Subcutaneous abdominal adipose tissue (tissue), 5 donors: ENCODE measurements at regions not wholly inside any gene's neighbourhood (a gene's known extent, or its start where the extent isn't known, plus 50 kb on each side); places are given as distances from the start of the nearest gene placed in this dataset.

Experiments
- H3K27ac ChIP-seq: one replicate; pipeline ENCODE4 v1.7.0; 2013; ENCODE audit warnings: low read depth, mild to moderate bottlenecking, inconsistent platforms, low read length, moderate library complexity
- H3K27me3 ChIP-seq, 5 donors: one replicate each; pipeline ENCODE4 v1.7.0; 2013; ENCODE audit warnings: low read length in 5 of 5, inconsistent platforms in 1 of 5; ENCODE audit not compliant: control insufficient read depth in 5 of 5, insufficient read depth in 4 of 5
- H3K36me3 ChIP-seq, 5 donors: one replicate each; pipeline ENCODE4 v1.7.0; 2013; ENCODE audit warnings: low read length in 5 of 5; ENCODE audit not compliant: control insufficient read depth in 5 of 5, insufficient read depth in 5 of 5
- H3K4me1 ChIP-seq, 5 donors: one replicate each; pipeline ENCODE4 v1.7.0; 2013; ENCODE audit warnings: low read length in 5 of 5, mild to moderate bottlenecking in 3 of 5, moderate library complexity in 1 of 5; ENCODE audit not compliant: control insufficient read depth in 5 of 5, insufficient read depth in 5 of 5
- H3K4me3 ChIP-seq, 5 donors: one replicate each; pipeline ENCODE4 v1.7.0; 2013; ENCODE audit warnings: low read length in 5 of 5, low read depth in 1 of 5
- H3K9ac ChIP-seq, 5 donors: one replicate each; pipeline ENCODE4 v1.7.0; 2013; ENCODE audit warnings: low read length in 5 of 5, mild to moderate bottlenecking in 4 of 5, moderate library complexity in 3 of 5
- H3K9me3 ChIP-seq, 5 donors: one replicate each; pipeline ENCODE4 v1.7.0; 2013; ENCODE audit warnings: low read length in 5 of 5; ENCODE audit not compliant: control insufficient read depth in 5 of 5
- donor health status: healthy.
- donor health status: healthy.
- donor health status: healthy.
- donor health status: healthy.
- donor health status: healthy.

DNA sequence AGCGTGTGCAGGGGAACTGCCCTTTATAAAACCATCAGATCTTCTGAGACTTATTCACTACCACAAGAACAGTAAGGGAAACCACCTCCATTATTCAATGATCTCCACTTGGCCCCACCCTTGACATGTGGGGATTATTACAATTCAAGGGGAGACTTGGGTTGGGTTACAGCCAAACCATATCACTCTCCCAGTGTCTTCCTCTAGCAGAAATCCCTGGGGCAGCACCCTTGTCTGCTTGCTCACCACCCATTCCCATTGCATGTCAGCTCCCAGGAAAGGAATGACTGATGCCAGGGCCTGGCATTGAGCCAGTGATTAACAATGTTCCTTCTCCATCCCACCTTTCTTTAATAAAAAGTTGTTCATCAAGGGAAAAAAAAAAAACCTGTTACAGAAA is 199.0 kb downstream of the IRX1 start:
- no peak overlapping the region for H3K4me3 ChIP-seq
- no peaks in the 10 kb centered on the region for H3K4me1 ChIP-seq
- H3K27ac ChIP-seq: no peak overlapping the region
- H3K36me3 ChIP-seq: no peaks in the 10 kb centered on the region
- no peak overlapping the region for H3K9ac ChIP-seq
- peaks cover 0 to 2% (median 0%) of the 10 kb centered on the region in 5 donors for H3K27me3 ChIP-seq
- H3K9me3 ChIP-seq: peaks cover 0 to 3% (median 0%) of the 10 kb centered on the region in 5 donors

DNA sequence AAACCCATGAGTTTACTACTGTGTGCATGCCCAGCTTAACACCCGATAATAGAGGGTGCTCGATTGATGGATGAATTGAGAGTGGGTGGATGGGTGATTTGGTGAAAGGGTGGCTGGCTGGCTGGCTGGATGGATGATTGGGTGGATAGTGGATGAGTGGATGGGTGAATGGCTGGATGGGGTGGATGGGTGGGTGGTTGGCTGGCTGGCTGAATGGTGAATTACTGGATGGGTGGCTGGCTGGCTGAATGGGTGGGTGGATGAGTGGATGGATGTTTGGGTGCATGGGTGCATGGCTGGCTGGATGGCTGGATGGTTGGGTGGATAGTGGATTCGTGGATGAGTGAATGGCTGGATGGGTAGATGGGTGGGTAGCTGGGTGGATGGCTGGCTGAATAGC is 201.1 kb downstream of the IRX1 start:
- peaks cover 0 to 5% (median 3%) of the 10 kb centered on the region in 5 donors for H3K9me3 ChIP-seq
- H3K4me3 ChIP-seq: no peak overlapping the region
- H3K27me3 ChIP-seq: no peaks in the 10 kb centered on the region
- H3K4me1 ChIP-seq: no peaks in the 10 kb centered on the region
- H3K9ac ChIP-seq: no peak overlapping the region
- no peaks in the 10 kb centered on the region for H3K36me3 ChIP-seq
- H3K27ac ChIP-seq: no peak overlapping the region

DNA sequence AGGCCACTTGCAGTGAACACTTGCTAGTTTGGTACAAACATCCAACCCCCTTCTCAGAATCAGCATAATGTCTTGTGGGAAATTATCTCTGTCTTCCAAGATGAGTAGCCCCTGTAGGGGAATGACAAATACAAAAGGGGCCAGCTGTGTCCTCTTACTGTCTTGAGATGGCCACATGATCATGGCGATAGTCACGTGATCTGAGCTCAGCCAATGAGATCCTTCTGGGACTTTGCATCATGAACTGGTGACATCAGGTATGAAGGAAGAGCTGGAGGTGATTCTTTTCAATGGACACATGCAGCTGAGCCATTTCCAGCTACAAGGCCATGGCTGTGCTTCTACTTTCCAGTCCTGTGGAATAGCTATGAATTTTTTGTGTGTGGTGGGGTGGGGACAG is 206.3 kb downstream of the IRX1 start:
- Histone ChIP-seq H3K4me3 (no peak overlapping the region), H3K4me1 (no peaks in the 10 kb centered on the region), H3K36me3 (no peaks in the 10 kb centered on the region), H3K27me3 (no peaks in the 10 kb centered on the region), H3K9ac (no peak overlapping the region), H3K9me3 (peaks cover 0 to 8% (median 5%) of the 10 kb centered on the region in 5 donors), H3K27ac (no peak overlapping the region)

DNA sequence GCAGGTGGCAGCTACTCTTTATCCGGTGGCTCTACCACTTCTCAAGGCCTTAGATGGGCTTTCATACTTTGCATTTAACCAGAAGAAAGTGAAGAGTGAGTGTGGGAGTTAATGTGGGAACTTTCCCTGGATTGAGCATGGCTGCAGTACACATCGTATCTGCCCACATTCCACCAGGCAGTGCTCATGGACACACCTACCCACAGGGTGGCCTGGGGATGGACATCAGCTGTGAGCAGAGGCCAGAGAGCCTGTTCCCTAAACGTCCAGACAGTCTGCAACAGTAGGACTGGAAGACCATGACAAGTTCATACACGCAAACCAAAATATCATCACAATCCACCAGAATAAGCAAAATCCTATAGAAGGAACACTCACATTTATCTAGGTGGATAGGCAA is 213.8 kb downstream of the IRX1 start:
- Histone ChIP-seq H3K9ac (no peak overlapping the region), H3K4me3 (no peak overlapping the region), H3K9me3 (peaks cover 0 to 2% (median 0%) of the 10 kb centered on the region in 5 donors), H3K36me3 (no peaks in the 10 kb centered on the region), H3K27ac (no peak overlapping the region), H3K4me1 (no peaks in the 10 kb centered on the region), H3K27me3 (no peaks in the 10 kb centered on the region)

DNA sequence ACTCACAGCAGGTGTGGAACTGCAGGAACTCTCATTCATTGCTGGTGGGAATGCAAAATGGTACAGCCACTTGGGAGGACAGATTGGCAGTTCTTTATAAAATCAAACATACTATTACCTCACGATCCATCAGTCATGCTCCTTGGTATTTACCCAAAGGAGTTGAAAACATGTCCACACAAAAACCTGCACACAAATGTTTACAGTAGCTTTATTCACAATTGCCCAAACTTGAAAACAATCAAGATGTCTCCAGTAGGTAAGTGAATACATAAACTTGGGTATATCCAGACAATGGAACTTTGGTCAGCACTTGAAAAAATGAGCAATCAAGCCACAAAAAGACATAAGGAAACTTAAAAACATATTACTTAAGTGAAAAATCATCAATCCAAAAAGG is 215.5 kb downstream of the IRX1 start:
- Histone ChIP-seq H3K27me3 (no peaks in the 10 kb centered on the region), H3K27ac (no peak overlapping the region), H3K9me3 (peaks cover 0 to 2% (median 0%) of the 10 kb centered on the region in 5 donors), H3K4me3 (no peak overlapping the region), H3K4me1 (no peaks in the 10 kb centered on the region), H3K9ac (no peak overlapping the region), H3K36me3 (no peaks in the 10 kb centered on the region)

- Histone ChIP-seq H3K4me3 (no peak overlapping the region), H3K9ac (no peak overlapping the region), H3K36me3 (no peaks in the 10 kb centered on the region), H3K27ac (no peak overlapping the region), H3K4me1 (no peaks in the 10 kb centered on the region), H3K27me3 (no peaks in the 10 kb centered on the region), H3K9me3 (no peaks in the 10 kb centered on the region)
Measured at GRCh38 chr5:3818624-3819023, 223.0 kb downstream of the IRX1 start.

GRCh38 chr5:3825531-3826451 is 230.2 kb downstream of the IRX1 start:
- no peaks in the 10 kb centered on the region for H3K36me3 ChIP-seq
- no peaks in the 10 kb centered on the region for H3K4me1 ChIP-seq
- H3K27ac ChIP-seq: no peak overlapping the region
- H3K4me3 ChIP-seq: no peak overlapping the region
- H3K9ac ChIP-seq: no peak overlapping the region
- H3K9me3 ChIP-seq: peaks cover 0 to 2% (median 0%) of the 10 kb centered on the region in 5 donors
- H3K27me3 ChIP-seq: no peaks in the 10 kb centered on the region

DNA sequence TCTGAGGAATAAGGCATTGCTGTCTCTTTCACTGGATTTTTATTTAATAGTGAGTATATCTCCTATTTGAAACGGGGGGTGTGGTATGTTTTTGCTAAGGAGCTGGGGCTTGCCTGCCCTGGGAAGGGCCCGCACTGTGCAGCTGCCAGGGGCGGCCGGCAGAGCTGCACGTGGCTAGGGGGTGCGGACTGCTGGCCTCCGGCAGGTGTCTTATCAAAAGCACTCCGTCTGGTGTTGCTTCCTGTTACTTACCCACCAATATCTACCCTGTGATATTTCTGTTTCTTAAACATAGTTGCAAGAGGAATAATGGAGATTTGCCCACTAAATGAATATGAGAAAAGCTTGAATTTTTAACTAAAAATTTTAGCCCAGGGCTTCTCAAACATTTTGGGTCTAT is 232.0 kb downstream of the IRX1 start:
- no peaks in the 10 kb centered on the region for H3K36me3 ChIP-seq
- H3K4me3 ChIP-seq: no peak overlapping the region
- H3K27ac ChIP-seq: no peak overlapping the region
- H3K9ac ChIP-seq: no peak overlapping the region
- H3K27me3 ChIP-seq: no peaks in the 10 kb centered on the region
- H3K4me1 ChIP-seq: no peaks in the 10 kb centered on the region
- H3K9me3 ChIP-seq: peaks cover 0 to 2% (median 0%) of the 10 kb centered on the region in 5 donors

- H3K4me3 ChIP-seq: no peak overlapping the region
- no peak overlapping the region for H3K27ac ChIP-seq
- H3K36me3 ChIP-seq: no peaks in the 10 kb centered on the region
- H3K27me3 ChIP-seq: no peaks in the 10 kb centered on the region
- H3K9ac ChIP-seq: no peak overlapping the region
- no peaks in the 10 kb centered on the region for H3K4me1 ChIP-seq
- peaks cover 0 to 2% (median 0%) of the 10 kb centered on the region in 5 donors for H3K9me3 ChIP-seq
Measured at GRCh38 chr5:3828761-3829160, 233.1 kb downstream of the IRX1 start.

- Histone ChIP-seq H3K4me3 (no peak overlapping the region), H3K27me3 (no peaks in the 10 kb centered on the region), H3K36me3 (no peaks in the 10 kb centered on the region), H3K9ac (no peak overlapping the region), H3K9me3 (peaks cover 0 to 2% (median 0%) of the 10 kb centered on the region in 5 donors), H3K27ac (no peak overlapping the region), H3K4me1 (no peaks in the 10 kb centered on the region)
Measured at GRCh38 chr5:3833566-3833965, 237.9 kb downstream of the IRX1 start.
